HG02642 (cell line): ENCODE measurements at regions not wholly inside any gene's neighbourhood (a gene's known extent, or its start where the extent isn't known, plus 50 kb on each side); places are given as distances from the start of the nearest gene placed in this dataset.
"Not testable (repeated sequence)": the region's sequence is repeated elsewhere in the genome, so short reads cannot be mapped to it uniquely, and the experiment has no call there.

Source experiments
- ATAC-seq: cut with Tn5 transposase; IDR thresholded peaks from one replicate; pipeline ENCODE4 v1.9.1; 2021; ENCODE audit warnings: mild to moderate bottlenecking; ENCODE audit not compliant: unreplicated experiment, poor library complexity

GRCh38 chr15:20369500-20369899, 172.1 kb downstream of the GOLGA6L6 start:
- no peak for ATAC-seq

DNA sequence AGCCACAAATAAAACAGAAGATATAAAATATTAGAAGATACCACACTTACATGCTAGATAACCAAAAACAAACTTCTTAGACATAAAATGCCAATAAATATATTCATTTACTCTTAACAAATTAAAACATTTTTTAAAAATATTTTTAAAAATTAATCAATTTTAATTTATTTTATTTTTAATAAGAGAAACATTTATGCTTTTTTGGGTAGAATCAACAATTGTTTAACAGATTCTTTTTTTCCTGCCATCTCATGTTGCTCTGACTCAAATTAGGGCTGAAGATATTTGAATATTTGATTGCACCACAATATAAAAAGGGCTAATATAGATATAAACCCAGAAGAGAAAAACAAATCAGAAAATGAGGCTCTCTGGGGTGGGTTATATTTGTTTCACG, 172.6 kb downstream of the GOLGA6L6 start:
- no peak for ATAC-seq

DNA sequence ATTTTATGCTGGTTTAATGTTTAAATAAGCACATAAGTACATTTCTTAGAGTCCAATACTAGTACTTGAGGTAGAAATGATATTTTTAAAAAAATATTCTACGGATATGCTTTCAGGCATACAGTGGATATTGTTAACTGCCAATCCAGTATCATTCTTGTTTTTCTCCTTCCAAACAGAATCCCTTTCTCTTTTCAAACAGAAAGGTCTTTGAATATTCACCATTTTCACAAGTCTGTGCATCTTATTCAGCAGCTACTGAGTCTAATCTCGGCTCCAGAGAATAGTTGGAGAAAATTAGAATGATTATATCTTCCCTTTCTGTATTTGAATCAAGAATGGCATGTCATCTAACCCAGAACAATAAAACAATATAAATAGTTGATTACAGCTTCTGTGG, 174.5 kb downstream of the GOLGA6L6 start:
- ATAC-seq = no peak

- ATAC-seq = not testable (repeated sequence)
These were observed 178.0 kb downstream of the GOLGA6L6 start for GRCh38 chr15:20363591-20363990.

GRCh38 chr15:20361091-20361490, 180.5 kb downstream of the GOLGA6L6 start:
- ATAC-seq = no peak

DNA sequence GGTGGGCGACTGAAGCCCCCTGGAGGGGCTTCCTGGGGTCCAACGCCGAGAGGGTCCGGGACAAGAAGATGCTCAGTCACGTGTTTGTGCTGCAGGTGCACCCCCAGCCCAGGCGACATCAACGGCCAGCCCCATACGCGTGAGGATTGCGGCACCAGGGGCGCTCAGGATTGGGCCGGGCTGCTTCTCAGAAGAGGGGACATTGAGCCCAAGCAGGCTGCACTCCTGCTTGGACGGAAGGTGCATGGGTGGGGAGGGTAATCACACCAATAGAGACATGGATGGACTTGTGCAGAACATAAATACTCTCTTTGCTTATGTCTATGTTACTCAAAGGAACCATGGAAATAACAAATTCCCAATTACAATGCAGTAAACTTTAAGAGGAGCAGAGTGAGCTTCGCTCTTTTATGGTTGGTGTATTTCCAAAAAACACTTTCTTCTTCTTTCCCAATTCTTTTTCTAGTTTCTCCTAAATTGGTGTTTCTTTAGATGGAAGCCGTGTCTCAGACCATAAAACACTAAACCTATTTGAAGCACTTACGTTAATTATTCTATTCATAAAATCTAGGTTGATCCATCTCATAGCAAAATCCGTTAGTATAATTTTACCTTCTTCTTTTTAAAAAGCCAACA, 182.7 kb downstream of the GOLGA6L6 start:
- no peak for ATAC-seq

- ATAC-seq = no peak
These were observed 183.4 kb downstream of the GOLGA6L6 start for GRCh38 chr15:20358066-20358778.

GRCh38 chr15:20357481-20358065, 184.0 kb downstream of the GOLGA6L6 start:
- ATAC-seq = no peak

DNA sequence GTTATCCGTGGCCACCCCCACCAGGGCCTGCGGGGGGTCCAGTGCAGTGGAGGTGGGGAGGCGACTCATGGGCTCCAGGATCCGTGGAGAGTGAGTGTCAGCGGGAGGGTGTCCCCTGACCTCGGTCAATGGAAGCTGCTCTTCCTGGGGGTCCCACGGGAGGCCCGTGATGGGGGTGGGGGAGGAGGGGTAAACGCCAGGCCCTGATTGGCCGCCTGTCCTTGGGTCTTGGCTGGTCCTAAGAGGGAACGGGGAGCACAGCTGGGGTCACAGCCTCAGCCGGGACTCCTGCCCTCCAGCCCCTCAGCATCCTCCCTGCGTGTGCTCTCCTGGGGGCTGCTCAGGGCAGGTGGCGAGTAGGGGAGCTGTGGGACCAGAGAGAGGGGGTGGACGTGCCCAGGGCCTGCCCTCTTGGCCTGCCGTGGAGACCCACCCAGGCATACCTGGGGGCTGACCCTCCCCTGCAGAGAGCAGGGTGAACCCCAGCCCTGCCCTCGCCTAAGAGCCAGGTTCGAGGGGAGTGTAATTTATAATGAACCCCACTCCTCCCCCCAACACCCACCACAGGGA, 184.6 kb downstream of the GOLGA6L6 start:
- peak; percentile 3 for ATAC-seq

GRCh38 chr15:20356444-20356910, 185.1 kb downstream of the GOLGA6L6 start:
- ATAC-seq = peak; percentile 55

GRCh38 chr15:20355256-20355868, 186.2 kb downstream of the GOLGA6L6 start:
- ATAC-seq = no peak

- not testable (repeated sequence) for ATAC-seq
These were observed 186.7 kb downstream of the GOLGA6L6 start for GRCh38 chr15:20354884-20355223.

- ATAC-seq = no peak
These were observed 187.4 kb downstream of the GOLGA6L6 start for GRCh38 chr15:20353966-20354883.

GRCh38 chr15:20352241-20353200, 189.1 kb downstream of the GOLGA6L6 start:
- ATAC-seq = no peak

DNA sequence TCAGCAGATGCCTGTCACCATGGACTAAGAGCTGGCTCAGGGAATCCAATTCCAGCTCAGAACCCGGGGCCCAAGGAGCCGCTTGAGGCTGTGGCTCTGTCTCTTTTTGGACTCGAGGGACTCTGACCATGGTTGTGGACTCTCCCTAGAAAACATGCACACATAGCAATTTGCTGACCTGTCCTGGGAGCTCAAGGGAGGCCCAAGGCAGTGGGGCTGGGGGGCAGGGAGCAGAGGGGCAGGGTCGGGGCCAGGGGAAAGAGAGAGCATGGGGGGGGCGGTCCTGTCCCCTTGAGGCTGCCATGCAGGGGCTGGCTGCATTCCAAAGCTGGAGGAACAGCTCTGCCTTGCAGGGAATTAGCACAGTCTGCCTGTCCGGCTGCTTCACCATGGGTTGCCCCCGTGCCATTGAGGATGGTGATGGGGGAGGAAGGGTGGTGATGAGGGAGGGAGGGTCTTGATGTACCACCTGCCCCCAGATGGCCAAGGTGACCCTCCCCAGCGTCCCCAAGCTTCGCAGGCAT, 190.1 kb downstream of the GOLGA6L6 start:
- no peak for ATAC-seq

DNA sequence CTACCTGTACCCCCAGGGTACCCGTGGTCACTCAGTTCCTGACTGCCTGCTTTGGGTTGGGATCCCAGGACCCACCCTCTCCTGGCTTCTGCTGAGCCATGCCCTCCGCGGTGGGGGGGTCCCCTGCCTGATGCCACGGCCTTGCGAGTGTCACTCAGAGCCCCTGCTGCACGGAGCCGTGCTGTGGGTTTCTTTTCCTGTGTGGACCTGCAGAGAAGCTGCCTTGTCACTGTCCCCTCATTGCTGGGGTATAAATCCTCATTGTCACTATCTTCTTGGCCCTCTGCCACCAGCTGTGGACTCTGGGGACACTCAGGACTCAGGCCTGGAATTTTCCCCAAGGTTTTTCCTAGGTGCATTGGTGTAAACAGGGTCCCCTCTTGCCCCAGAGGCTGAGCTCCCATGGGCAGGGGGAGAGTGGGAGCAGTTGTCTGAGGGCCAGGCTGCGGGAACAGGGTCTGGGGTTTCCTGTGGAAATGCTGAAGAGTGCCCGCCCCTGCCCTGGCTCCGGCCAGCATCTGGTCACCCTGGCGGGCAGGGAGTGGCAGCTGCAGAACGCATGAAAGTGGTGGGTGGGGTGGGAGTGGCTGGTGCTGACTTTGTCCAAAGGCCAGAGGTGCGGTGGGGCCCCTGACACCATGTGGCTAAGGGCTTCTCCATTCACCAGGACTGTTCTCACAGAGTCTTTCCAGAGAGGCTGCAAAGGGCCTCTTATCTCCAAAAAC, 191.7 kb downstream of the GOLGA6L6 start:
- no peak for ATAC-seq

GRCh38 chr15:20348900-20349773, 192.5 kb downstream of the GOLGA6L6 start:
- ATAC-seq = no peak
